HG03378 (cell line): ENCODE measurements at regions not wholly inside any gene's neighbourhood (a gene's known extent, or its start where the extent isn't known, plus 50 kb on each side); places are given as distances from the start of the nearest gene placed in this dataset.

Experiments used
- ATAC-seq: cut with Tn5 transposase; IDR thresholded peaks from one replicate; pipeline ENCODE4 v1.9.1; 2021; ENCODE audit warnings: mild to moderate bottlenecking, moderate library complexity; ENCODE audit not compliant: unreplicated experiment

DNA sequence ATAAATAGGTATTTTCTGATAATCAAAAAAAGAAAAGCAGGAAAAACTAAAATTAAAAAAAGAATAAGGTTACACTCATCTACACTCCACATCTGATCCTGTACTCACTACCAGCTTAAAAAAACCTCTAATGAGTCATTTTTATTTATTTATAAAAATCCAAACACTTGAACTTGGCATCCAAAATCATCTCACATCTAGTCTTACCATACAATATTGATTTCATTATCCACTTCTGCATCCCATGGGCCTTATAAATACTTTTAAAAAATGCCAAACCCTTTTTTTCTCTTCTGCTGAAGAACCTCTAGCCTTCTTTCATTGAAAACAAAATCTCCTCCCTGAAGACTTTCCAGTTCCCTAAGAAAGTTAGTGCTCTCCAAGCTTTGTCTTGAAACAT lies 109.7 kb downstream of the TMTC3 start:
- ATAC-seq = no peak

- ATAC-seq = no peak
Observed at GRCh38 chr12:88253371-88253978, 111.4 kb downstream of the TMTC3 start.

DNA sequence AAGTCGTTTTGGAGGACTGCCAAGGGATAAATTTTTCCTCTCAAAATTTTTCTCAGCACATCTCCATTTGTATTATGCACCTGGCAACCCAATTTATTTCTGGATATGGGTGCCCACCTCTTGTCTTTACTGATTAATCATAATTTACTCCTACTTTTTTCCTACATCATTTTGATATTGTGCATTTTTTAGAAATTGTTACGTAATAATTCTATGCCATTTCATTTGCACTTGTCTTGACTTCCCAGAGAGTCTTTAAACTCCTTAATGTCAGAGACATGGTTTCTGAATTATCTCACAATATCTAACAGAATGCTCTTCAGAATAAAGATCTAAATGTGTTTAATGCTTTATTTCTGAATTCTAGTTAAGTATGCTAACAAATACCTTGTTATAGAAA lies 113.1 kb downstream of the TMTC3 start:
- ATAC-seq = no peak

DNA sequence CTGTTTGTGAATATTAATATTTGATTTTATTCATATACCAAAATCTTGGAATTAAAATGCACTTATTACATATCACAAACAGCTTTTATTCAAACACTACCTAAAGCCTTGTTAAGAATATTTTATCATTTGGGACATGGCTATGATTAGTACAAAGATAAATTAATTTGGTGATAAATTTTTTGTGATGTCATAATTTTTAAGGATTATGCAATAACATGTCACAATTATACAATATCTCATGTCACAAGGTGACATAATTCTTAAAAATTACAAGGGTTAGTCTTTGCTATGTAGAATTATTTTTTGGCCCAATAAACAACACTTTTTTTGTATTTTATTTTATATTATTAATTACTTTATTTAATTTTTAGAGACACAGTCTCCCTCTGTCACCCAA lies 113.7 kb downstream of the TMTC3 start:
- ATAC-seq = no peak

DNA sequence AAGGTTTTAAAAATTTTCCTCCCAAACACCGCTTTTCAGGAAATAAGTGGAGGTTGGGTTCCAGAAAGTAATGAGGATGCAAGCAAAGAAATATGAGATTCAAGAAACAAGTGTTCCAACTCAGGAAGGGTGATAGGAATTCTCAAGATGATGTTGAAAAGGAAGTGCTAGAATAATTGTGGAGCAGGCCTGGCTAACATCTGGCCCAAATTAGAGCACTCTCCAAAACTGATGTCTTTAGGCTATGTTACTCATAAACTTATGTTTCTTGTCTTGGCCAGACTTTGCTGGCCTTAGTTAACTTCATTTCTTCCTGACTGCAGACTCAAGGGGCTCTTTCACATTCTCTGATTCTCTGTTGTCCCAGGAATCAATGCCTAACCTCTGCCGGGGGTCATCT lies 116.3 kb downstream of the TMTC3 start:
- no peak for ATAC-seq

DNA sequence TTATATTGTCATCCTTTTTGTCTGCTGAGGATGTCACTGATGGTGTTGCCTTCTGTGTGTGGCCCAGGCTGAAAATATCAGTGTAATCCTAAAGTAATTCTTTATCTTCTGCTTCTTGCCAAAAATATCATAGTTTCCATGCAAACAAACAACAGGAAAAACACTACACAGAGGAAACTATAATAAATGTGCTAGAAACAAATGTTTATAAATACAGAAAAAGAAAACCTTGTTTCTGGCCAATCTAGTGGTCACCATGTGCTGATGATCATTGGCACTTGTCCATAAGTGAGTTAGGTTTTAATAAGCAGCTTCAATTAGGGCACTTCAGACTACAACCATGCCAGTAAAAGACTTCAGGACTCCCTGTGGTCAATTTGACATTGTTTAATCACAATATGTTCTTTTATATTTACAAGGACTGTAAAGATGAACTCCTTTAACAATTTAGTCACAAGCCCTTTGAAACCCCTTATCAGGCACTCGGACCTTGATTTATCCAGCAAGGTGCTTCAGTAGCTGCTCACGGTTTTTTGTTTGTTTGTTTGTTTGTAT lies 124.8 kb downstream of the TMTC3 start:
- ATAC-seq = no peak

- ATAC-seq = no peak
Observed at GRCh38 chr12:88267630-88268029, 125.5 kb downstream of the TMTC3 start.

DNA sequence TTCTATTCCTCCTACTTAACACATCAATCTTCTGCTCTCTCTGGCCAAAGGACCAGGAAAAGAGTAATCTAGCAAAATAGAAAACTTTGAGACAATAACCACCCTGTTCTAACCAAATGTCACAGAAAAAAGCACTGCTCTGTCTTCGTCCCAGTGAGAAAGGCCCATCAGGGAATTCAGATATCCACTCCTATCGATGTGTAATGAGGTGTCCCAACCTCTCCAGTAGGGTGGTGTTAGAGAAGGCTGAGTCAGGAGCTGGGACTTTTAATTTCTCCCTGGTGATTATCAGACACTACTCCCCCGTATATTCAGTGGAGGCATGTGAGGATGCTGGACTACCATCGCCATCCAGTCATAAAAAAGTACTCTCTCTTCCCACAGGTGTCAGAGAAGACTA lies 130.3 kb downstream of the TMTC3 start:
- ATAC-seq = no peak

DNA sequence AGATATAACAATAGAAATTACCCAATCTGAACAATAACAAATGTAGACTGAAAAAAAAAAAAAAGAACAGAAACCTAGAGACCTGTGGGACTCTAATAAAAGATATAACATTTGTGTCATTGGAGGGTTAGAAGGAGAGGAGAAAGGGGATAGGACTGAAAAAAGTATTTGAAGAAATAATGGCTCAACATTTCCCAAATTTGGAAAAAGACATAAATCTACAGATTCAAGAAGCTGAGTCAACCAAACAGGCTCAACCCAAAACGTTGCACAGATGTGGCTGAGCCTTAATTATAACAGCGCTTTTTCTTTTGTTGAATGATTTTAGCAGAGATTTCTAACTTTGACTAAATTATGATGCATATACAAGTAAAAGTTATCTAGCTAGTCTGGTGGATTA lies 131.3 kb downstream of the TMTC3 start:
- ATAC-seq = no peak

- no peak for ATAC-seq
Observed at GRCh38 chr12:88273875-88274274, 131.8 kb downstream of the TMTC3 start.

GRCh38 chr12:88291498-88292131 lies 149.5 kb downstream of the TMTC3 start:
- no peak for ATAC-seq

GRCh38 chr12:88298014-88298682 lies 156.0 kb downstream of the TMTC3 start:
- no peak for ATAC-seq

DNA sequence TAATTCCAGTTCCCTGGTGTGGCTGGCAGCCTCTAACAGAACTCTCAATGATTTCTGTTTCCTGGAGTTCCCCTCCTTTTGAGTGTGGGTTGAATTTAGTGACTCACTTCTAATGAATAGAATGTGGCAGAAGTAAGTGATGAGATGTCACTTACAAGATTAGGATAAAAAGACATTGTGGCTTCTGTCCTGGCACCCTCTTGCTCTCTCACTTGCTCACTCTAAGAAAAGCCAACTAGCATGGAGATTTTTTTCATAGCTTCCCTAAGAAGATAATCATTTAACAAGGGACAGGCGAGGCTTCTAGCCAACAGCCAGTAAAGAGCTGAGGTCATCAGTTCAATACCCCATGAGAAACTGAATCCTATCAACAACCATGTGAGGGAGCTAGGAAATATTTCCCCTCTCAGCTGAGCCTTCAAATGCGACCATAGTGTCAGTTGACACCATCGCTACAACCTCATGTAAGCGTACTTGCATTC lies 156.7 kb downstream of the TMTC3 start:
- peak; percentile 28 for ATAC-seq

- peak; percentile 98 for ATAC-seq
Observed at GRCh38 chr12:88299567-88300101, 157.5 kb downstream of the TMTC3 start.

DNA sequence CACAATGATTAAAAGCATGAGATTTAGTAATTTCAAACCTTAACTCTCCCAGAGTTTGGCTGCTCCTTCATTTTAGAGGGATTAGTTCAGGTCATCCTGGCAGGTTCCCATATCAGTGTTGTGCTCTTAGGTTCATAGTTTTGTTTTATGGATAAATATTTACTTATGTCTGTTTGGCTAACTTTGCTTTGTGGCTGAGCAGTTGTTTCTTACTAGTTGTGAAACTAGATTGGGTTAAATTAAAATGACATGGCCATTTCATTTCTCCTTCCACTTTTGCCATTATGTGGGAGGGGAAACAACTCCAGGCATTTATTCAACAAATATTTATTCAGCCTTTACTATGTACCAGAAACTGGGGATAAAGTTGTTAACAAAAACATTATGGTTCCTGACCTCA lies 158.8 kb downstream of the TMTC3 start:
- no peak for ATAC-seq

GRCh38 chr12:88303335-88303734 lies 161.2 kb downstream of the TMTC3 start:
- no peak for ATAC-seq

DNA sequence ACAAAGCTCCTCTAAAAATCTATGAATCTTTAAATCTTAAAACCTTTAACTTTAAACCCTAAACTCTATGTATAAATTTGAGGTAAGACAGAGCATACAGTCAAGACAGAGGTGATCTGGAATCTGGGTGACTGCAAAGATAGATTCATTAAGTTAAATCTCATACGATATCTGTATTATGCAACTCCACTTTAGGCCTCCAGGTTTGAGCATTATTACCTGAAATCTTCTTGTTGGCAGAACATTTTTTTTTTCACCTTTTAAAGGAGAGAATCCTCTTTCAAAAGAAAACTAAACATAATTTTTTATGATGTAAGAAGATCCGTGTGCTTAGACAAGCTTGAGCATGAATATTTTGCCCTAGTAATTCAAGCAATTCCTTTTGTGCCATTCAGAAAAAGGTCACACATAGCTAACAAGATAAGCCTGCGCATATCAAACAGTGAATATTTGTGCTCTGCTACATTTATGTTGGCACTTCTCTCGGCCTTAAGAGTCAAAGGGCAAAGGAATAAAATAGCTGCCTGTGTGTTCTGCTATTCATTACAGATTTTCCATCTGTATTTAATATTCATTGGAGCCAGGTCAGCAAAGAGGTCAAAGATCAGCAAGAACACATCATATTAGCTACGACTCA lies 163.3 kb downstream of the TMTC3 start:
- no peak for ATAC-seq

DNA sequence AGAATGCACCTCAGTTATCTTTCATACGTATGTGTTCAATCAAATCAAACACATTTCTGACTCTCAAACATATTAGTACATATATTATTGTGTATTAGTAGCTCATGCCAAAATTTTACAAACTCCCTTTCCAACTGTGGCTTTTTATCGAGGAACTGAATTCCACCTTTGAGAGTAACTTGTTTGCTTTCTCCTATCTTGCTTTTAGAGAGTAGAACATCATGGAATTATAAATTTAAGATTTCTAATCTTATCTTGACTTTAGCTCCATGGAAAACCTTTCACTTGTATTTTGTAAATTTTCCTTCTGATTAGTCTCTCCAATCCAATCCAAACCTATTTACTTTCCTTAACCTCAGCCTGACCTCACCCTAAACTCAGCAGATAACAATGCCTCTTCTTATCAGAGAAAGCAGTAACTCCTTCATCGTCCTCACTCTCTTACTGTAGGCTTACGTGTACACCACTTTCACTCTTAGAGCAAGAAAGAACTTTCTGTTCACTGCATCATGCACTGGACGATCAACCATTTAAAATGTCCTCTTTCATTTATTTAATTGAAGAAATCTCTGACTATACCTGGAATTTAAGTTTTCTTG lies 164.5 kb downstream of the TMTC3 start:
- ATAC-seq = no peak

DNA sequence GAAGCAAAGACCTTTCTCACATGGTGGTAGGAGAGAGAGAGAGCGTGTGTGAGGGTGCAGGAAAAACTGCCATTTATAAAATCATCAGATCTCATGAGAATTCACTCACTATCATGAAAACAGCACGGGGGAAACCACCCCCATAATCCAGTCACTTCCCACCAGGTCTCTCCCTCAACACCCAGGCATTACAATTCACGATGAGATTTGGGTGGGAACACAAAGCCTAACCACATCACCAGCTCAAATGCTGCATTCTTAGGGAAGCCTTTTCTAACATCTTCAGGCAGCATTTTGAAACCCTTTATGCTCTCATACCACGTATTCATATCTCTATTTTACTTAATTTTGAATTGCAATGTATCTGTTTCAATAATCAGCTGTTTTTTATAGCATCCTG lies 165.9 kb downstream of the TMTC3 start:
- no peak for ATAC-seq

DNA sequence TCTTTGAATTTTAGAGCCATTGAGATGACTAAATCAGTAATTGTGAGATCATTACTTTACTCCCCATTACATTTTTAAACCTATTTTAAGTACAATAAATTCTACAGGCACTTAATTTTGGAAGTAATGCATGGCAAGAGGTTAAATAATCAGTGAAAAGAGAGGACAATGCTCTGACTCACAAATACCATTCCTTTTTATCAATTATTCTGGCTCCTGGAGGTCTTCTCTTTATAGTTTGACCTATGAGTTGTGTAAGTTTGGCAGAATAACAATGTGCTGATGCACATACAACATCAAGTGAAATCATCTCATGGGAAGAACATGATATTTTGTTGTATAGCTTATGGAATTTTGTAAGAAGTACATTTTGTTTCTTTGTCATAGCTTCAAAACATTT lies 166.7 kb downstream of the TMTC3 start:
- ATAC-seq = no peak

GRCh38 chr12:88309546-88309945 lies 167.4 kb downstream of the TMTC3 start:
- ATAC-seq = no peak
